Activated CD8-positive, alpha-beta memory T cell treated with anti-CD3 and anti-CD28 coated beads, Interleukin-2, amount 50 U/mL, for 48 hours (primary cell): ENCODE measurements at regions not wholly inside any gene's neighbourhood (a gene's known extent, or its start where the extent isn't known, plus 50 kb on each side); places are given as distances from the start of the nearest gene placed in this dataset.
"Not testable (repeated sequence)": the region's sequence is repeated elsewhere in the genome, so short reads cannot be mapped to it uniquely, and the experiment has no call there.

ENCODE experiments used
- DNase-seq: peaks from one replicate; pipeline ENCODE4 v3.0.0-alpha.2; 2020

- no peak for DNase-seq
Measured at GRCh38 chr10:84946904-84947303, 618.5 kb downstream of the CCSER2 start.

GRCh38 chr10:84948644-84949043 lies 620.3 kb downstream of the CCSER2 start:
- DNase-seq: no peak

DNA sequence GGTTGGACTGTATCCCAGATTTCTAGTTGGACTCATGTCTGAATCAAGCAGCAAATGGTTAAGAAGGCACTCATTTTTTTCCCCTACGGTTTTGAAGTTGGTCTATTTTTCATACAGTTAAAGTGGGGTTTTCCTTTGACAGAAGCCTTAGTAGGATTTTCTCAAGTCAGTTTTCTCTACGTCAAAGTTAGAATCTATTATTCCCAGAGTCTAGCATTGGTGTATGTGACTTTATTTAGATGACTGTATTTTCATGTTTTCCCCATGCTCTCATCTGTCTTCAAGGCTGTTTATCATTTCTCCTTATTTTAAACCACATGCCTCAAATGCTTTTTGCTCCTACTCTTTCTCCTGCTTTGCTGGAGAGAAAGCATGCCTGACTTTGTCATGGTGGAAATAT lies 623.2 kb downstream of the CCSER2 start:
- DNase-seq: no peak

GRCh38 chr10:84957427-84957826 lies 629.0 kb downstream of the CCSER2 start:
- DNase-seq: no peak

DNA sequence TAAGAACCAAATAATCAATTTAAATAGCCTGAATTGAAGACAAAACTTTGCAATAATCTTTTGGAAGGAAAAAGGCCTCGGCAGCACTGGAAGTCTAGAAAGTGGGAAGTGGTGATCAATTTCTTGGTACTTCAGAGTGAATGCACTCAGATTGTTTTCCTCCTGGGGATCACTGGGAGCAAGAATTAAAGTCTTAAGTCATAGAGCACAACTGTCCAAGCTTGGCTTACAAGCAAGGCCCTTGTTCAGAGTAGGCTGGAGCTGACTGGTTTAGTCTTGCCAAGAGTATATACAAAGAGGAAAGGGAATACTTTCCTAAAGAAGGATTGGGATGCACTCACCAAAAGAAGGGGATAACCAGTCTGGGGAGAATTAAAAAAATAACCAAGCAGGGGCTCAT lies 637.1 kb downstream of the CCSER2 start:
- DNase-seq: no peak

- no peak for DNase-seq
Measured at GRCh38 chr10:84966708-84967441, 638.5 kb downstream of the CCSER2 start.

GRCh38 chr10:84969297-84969696 lies 640.9 kb downstream of the CCSER2 start:
- not testable (repeated sequence) for DNase-seq

- DNase-seq: no peak
Measured at GRCh38 chr10:84987039-84987438, 658.6 kb downstream of the CCSER2 start.

GRCh38 chr10:84988011-84988410 lies 659.6 kb downstream of the CCSER2 start:
- no peak for DNase-seq

GRCh38 chr10:84990713-84991112 lies 662.3 kb downstream of the CCSER2 start:
- DNase-seq: no peak

- DNase-seq: no peak
Measured at GRCh38 chr10:84991301-84991700, 662.9 kb downstream of the CCSER2 start.

DNA sequence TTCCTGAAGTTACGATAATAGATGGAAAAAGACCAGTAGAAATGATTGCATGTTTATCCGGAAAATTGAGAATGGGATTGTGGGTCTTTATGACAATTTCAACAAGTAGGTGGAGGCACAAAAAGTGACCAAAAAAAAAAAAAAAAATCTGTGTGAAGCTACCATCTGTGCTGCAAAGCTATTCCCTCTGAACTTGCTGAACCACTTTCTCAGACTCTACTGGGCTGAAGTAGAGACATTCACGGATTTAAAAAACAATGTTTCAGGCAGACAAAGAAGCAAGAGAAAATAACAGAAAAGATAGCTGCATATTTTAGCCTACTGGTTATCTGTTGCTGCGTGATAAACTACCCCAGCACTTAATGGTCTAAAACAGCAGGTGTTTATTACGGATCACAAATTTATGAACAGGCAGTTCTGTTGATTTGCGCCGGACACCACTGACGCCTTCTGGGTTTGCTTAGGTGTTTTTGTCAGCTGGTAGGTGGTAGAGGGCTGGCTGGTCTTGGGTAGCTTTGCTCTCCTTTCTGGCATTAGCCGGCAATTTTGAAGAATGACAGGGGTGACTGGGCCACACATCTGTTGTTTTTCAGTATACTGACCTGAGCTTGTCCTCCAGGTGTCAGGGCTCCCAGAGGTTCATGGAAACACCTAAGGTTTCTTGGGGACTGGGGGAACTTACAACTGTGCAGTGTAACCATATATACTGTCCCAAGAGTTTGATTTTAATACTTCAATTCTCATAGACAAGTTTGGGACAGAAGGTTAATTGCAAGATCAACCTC lies 665.1 kb downstream of the CCSER2 start:
- no peak for DNase-seq

- no peak for DNase-seq
Measured at GRCh38 chr10:84994722-84995121, 666.3 kb downstream of the CCSER2 start.

DNA sequence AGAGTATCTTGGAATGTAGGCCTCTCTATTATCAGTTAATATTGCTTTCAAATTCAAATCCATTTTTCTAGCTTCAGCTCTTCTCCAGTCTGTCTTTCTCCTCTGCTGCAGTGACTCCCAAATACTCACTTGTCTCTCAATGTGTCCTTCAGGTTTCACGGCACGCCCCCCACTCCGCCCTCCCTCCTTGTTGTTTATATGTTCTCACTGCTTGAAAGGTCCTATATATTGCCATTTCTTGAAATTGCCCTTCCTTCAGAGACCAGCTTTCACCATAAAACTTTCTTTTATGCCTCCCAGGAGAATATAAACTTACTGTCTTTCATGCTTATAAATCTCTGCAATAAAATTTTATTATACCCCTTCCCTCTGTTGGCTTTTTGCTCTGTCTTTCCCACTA lies 668.2 kb downstream of the CCSER2 start:
- no peak for DNase-seq

GRCh38 chr10:84997870-84998269 lies 669.5 kb downstream of the CCSER2 start:
- DNase-seq: no peak

DNA sequence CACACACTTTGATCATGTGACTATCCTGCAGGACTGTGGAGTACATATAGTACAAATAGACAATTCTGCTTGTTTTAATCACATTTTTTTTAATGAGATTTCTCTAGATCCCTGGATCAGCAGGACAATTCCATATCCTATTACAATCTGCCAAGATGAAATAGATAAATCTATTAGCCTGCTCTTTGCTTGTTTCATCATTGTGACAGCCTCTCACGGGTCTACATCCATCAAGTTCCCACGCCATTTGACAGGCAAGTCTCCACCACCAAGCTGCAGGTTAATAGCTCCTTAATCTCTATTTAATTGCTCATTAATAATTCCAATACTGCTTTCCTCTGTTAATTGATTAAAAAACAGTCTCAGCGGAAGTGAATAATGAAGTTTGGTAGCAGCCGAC lies 671.5 kb downstream of the CCSER2 start:
- no peak for DNase-seq

DNA sequence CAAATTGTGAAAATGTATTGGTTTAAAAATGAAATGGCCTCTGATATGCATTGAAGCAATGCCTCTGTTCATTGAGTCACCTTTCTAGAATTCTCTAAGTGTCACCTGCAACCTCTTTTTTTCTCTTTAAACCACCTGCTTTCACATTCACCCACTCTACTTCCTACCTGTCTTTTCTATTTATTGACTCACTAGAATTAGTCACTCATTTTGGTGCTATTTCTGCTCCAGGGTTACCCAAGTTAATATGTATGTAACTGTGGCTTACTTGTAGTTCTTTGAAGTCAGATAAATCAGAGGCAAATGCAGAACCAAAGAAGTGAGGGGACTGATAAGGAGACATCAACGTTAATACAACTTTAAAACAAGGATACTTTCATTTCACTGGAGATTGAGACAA lies 674.7 kb downstream of the CCSER2 start:
- no peak for DNase-seq

- no peak for DNase-seq
Measured at GRCh38 chr10:85008488-85009184, 680.2 kb downstream of the CCSER2 start.

DNA sequence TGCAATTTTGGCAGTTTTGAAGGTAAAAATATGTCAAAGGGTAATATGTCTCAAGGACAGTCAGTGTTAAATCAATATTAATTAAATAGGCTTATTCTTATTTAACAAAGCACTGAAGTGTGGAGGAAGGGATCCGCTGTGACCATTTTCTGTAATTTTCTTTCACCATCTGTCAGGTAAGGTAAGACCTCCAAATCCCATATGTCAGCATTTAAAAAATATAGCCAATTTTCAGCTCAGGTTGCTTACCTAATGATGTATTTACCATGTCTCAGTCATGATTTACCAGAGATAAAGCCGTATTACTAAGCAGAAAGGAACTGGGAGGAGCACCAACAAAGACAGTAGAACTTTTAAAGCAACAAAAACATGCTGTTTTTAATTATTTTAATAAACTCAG lies 683.9 kb downstream of the CCSER2 start:
- no peak for DNase-seq

GRCh38 chr10:85026878-85027467 lies 698.6 kb downstream of the CCSER2 start:
- DNase-seq: no peak

DNA sequence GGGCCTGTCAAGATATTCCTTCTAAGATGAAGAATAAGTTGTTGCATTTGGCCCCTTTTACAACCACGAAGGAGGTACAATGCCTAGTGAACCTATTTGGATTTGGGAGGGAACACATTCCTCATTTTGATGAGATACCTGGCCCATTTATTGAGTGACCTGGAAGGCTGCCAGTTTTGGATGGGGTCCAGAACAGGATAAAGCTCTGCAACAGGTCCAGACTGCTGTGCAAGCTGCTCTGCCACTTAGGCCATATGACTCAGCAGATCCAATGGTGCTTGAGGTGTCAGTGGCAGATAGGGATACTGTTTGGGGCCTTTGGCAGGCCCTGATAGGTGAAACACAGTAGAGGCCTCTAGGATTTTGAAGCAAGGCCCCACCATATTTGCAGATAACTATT lies 704.6 kb downstream of the CCSER2 start:
- no peak for DNase-seq

GRCh38 chr10:85036661-85037060 lies 708.3 kb downstream of the CCSER2 start:
- no peak for DNase-seq

- no peak for DNase-seq
Measured at GRCh38 chr10:85039311-85039710, 710.9 kb downstream of the CCSER2 start.

DNA sequence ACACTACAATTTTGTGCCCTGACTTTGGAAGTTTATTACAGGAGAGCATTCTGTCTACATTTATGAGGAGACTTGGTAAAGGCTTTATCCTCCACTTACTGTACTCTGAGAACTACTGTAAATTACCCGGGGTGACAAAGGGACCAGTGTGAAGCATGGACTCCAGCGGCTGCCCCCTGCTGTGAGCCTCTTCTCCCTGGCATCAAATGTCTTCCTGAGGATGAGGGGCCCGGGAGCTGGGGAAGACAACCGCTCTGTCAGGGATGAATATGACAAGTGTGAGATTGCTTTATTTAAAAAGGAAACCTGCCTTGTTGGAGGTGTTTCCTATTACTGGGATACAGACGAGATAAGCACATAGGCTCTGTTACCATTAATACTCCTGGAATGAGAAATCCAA lies 714.8 kb downstream of the CCSER2 start:
- no peak for DNase-seq
